AG04450 (cell line): ENCODE measurements at regions not wholly inside any gene's neighbourhood (a gene's known extent, or its start where the extent isn't known, plus 50 kb on each side); places are given as distances from the start of the nearest gene placed in this dataset.

Source experiments
- CTCF ChIA-PET: fragments of 300-600, 350-600 bp; formaldehyde crosslinking; extraction: SDS; loops from one replicate; lab custom pipeline; 2022; ENCODE audit warnings: antibody characterized with exemption, inconsistent platforms; lab: Charles Lee
- POLR2A ChIA-PET: fragments of 350-600 bp; formaldehyde crosslinking; extraction: SDS; loops from one replicate; lab custom pipeline; 2021; ENCODE audit warnings: antibody characterized with exemption, inconsistent platforms; lab: Yijun Ruan, JAX
- DNase-seq: peaks from one replicate; pipeline ENCODE4 v3.0.0-alpha.2; 2011; ENCODE audit warnings: low read depth, low spot score
- H3K27ac ChIP-seq: one replicate; pipeline ENCODE4 v1.5.1; 2012; ENCODE audit warnings: low read depth, low read length, control low read depth
- H3K27me3 ChIP-seq: one replicate; pipeline ENCODE4 v1.6.0; 2012; ENCODE audit warnings: low read length; ENCODE audit not compliant: control insufficient read depth, insufficient read depth
- H3K4me3 ChIP-seq: 2 replicates; pipeline ENCODE4 v1.5.1; 2011; ENCODE audit warnings: mild to moderate bottlenecking, low read depth, low read length, control low read depth
- H3K9me3 ChIP-seq: 2 replicates; pipeline ENCODE4 v1.5.1; 2012; ENCODE audit warnings: low read length; ENCODE audit not compliant: control insufficient read depth, insufficient read depth
- TF ChIP-seq, protein P1 (sequence below): IDR thresholded peaks from 2 replicates; pipeline ENCODE4 v1.5.1; 2011; ENCODE audit warnings: low read depth, low read length, control low read depth, inconsistent platforms

DNA sequence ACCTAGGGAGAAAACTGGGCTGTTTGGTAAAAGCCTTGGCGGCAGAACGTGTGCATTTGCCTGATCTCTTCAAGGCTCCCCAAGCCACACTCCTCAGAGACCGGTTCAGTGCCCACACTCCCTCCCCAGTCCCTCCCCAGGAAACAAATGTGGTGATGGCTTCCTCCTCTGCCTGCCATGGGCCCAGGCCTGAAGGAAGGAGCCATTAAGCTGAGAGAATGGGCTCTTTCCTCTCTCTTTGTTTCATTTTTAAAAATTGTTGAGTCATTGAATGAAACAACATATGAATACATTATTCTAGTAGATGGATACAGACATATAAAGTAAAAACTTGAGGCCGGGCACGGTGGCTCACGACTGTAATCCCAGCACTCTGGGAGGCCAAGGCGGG, 50.6 kb upstream of the YWHAQ start:
- no peaks in the 10 kb centered on the region; the same call in 1 of the 2 replicates for H3K9me3 ChIP-seq
- H3K27me3 ChIP-seq: no peaks in the 10 kb centered on the region
- TF ChIP-seq, protein P1, sequence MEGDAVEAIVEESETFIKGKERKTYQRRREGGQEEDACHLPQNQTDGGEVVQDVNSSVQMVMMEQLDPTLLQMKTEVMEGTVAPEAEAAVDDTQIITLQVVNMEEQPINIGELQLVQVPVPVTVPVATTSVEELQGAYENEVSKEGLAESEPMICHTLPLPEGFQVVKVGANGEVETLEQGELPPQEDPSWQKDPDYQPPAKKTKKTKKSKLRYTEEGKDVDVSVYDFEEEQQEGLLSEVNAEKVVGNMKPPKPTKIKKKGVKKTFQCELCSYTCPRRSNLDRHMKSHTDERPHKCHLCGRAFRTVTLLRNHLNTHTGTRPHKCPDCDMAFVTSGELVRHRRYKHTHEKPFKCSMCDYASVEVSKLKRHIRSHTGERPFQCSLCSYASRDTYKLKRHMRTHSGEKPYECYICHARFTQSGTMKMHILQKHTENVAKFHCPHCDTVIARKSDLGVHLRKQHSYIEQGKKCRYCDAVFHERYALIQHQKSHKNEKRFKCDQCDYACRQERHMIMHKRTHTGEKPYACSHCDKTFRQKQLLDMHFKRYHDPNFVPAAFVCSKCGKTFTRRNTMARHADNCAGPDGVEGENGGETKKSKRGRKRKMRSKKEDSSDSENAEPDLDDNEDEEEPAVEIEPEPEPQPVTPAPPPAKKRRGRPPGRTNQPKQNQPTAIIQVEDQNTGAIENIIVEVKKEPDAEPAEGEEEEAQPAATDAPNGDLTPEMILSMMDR: no peak
- POLR2A ChIA-PET: no interaction called here
- DNase-seq: no peak
- CTCF ChIA-PET: no interaction called here
- H3K27ac ChIP-seq: no peak overlapping the region
- H3K4me3 ChIP-seq: no peak overlapping the region

DNA sequence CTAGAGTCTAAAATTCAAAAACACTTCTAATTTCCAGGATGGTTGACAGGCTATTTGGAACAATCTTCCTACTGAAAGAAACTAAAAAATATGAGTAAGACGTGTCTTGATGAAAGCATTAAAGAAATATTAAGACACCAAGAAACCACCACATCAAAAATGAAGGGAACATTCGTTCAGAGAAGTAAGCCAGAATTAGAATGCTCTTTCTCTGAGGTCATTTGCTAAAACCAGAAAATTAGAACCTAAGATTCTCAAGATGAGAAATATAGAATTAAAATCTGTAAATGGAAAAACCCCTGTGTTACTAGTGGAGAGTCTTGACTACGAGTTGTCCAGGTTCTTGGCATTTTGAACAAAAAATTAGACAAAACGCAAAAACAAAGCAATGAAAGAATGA, 54.8 kb upstream of the YWHAQ start:
- no peak overlapping the region for H3K27ac ChIP-seq
- TF ChIP-seq, protein P1: no peak
- DNase-seq: no peak
- H3K27me3 ChIP-seq: no peaks in the 10 kb centered on the region
- ChIA-PET CTCF (no interaction called here), POLR2A (no interaction called here)
- H3K9me3 ChIP-seq: no peaks in the 10 kb centered on the region
- no peak overlapping the region for H3K4me3 ChIP-seq

DNA sequence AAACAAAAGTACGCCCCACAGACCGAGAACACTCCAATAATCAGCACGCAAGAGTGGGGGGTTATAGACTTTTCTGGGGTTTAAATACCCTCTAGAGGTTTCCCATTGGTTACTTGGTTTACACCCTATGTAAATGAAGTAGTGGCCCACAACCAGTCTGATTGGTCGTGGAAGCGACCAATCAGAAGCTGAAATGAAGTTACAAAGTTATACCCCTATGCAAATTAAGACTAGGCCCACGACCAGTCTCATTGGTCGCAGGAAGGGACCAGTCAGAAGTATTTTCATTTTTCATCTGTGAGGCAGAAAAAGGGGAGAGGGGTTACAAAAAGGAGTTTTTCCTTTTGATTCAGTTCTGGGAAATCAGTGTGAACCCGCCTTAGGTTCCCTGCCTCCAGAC, 55.3 kb upstream of the YWHAQ start:
- Histone ChIP-seq H3K9me3 (no peaks in the 10 kb centered on the region), H3K4me3 (no peak overlapping the region), H3K27ac (no peak overlapping the region), H3K27me3 (no peaks in the 10 kb centered on the region)
- no peak for DNase-seq
- CTCF ChIA-PET: no interaction called here
- TF ChIP-seq, protein P1: no peak
- POLR2A ChIA-PET: no interaction called here

DNA sequence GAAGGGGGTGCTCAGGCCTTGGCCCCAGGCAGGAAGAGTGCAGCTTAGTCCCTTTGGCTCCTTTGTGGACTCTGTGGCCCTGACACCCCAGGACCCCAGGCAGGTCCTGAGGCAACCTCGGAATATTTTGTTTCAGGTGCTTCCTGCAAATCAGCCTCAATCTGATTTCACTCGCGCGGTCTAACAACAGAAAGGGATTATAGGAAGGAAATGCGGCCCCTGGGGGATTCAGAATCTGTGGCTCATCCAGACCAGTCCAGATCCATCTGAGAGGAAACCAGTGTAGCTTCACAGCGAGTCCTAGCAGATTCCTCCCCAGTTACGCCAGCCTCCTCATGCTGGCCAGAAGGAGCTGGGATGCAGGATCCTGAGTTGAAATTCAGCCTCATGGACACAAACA, 59.5 kb upstream of the YWHAQ start:
- CTCF ChIA-PET: no interaction called here
- POLR2A ChIA-PET: interaction anchor here (0.6 to 1.8 kb wide), 4 partner anchors 13 to 148 kb away, joined by 4 to 8 read pairs (median 7); partner anchors contain the start of gene YWHAQ
- Histone ChIP-seq H3K9me3 (no peaks in the 10 kb centered on the region), H3K27me3 (no peaks in the 10 kb centered on the region), H3K4me3 (no peak overlapping the region), H3K27ac (peak overlapping the region; percentile 21)
- TF ChIP-seq, protein P1: no peak
- DNase-seq: peak; percentile 18

DNA sequence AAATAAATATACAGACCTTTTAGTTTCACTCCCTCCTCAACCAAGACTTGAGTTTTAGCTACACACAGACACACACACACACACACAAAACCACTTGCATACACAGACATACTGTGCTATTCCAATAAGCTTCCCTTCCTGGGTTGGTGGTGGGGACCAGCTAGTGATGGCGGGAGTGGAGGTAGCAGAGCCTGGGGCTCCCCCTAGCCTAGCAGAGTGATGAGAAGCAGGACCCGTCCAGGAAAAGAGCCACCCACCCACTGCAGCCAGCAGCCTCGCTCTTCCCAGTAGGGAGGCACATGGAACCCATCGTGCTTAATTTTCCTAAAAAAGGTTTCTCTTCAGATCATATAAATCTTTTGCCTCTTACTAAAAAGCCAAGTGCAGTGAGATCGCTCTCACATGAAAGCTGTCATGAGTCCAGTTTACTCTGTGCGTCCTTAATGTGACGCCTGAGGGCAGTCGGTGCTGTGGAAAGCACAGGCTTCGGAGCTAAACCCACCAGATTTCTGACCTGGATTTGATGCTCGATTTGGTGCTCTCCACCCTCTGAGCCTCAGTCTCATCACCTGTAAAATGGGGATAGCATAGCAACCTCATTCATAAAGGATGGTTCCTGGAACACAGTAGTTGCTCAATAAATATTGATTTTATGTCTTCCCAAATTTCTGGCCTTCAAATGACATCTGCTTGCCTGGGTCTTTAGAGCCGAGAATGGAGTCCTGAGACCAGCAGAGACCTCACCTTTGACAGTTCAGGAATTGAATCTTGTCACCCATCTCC, 60.1 kb upstream of the YWHAQ start:
- POLR2A ChIA-PET: interaction anchor here (0.6 to 1.8 kb wide), 4 partner anchors 14 to 60 kb away, joined by 4 to 8 read pairs (median 6); partner anchors contain the start of gene YWHAQ
- TF ChIP-seq, protein P1: no peak
- Histone ChIP-seq H3K27me3 (no peaks in the 10 kb centered on the region), H3K27ac (no peak overlapping the region), H3K9me3 (no peaks in the 10 kb centered on the region), H3K4me3 (no peak overlapping the region)
- CTCF ChIA-PET: no interaction called here
- no peak for DNase-seq
